Naive thymus-derived CD8-positive, alpha-beta T cell (primary cell): ENCODE measurements at regions not wholly inside any gene's neighbourhood (a gene's known extent, or its start where the extent isn't known, plus 50 kb on each side); places are given as distances from the start of the nearest gene placed in this dataset.

ENCODE experiments used
- ATAC-seq, 2 donors: fragments of 150-1000 bp; cut with Tn5 transposase in 1 of 2; sonication (Bioruptor Pico), chemical (Tn5 transposase) in 1 of 2; 1 replicate in 1 of 2; 2 replicates in 1 of 2; pipeline ENCODE4 v1.10.0; 2021; ENCODE audit warnings: mild to moderate bottlenecking in 2 of 2, moderate library complexity in 2 of 2
- POLR2A ChIA-PET: fragments of 350-600 bp; sonication (Branson Sonifier 250); formaldehyde crosslinking; loops from one replicate; lab custom pipeline; 2021; ENCODE audit warnings: antibody characterized with exemption; lab: Charles Lee
- DNase-seq, 10 donors: peaks; one replicate each; pipeline versions ENCODE4 v3.0.0 to v3.0.0-alpha.2; 2020 to 2022
- H3K27ac Mint-ChIP-seq, 10 donors: one replicate each; pipeline ENCODE4 v1.8.0; 2020 to 2022; ENCODE audit warnings: mild to moderate bottlenecking in 10 of 10, mixed read lengths in 10 of 10, moderate library complexity in 4 of 10, inconsistent platforms in 1 of 10
- H3K27me3 Mint-ChIP-seq, 5 donors: one replicate each; pipeline ENCODE4 v1.8.0; 2021 to 2022; ENCODE audit warnings: mixed read lengths in 5 of 5
- H3K36me3 Mint-ChIP-seq, 3 donors: one replicate each; pipeline ENCODE4 v1.8.0; 2020 to 2022; ENCODE audit warnings: mixed read lengths in 3 of 3, mild to moderate bottlenecking in 2 of 3, inconsistent platforms in 1 of 3
- H3K4me1 Mint-ChIP-seq, 4 donors: one replicate each; pipeline ENCODE4 v1.8.0; 2021 to 2022; ENCODE audit warnings: mixed read lengths in 4 of 4
- H3K4me3 Mint-ChIP-seq, 10 donors: one replicate each; pipeline ENCODE4 v1.8.0; 2020 to 2022; ENCODE audit warnings: mild to moderate bottlenecking in 10 of 10, mixed read lengths in 10 of 10, moderate library complexity in 6 of 10, inconsistent platforms in 1 of 10
- H3K9me3 Mint-ChIP-seq, 9 donors: one replicate each; pipeline ENCODE4 v1.8.0; 2020 to 2022; ENCODE audit warnings: mixed read lengths in 9 of 9, mild to moderate bottlenecking in 3 of 9, inconsistent platforms in 1 of 9, moderate library complexity in 1 of 9

GRCh38 chr4:7121174-7121573 is 53.3 kb upstream of the GRPEL1 start:
- Mint-ChIP-seq H3K27ac (no peak overlapping the region), H3K4me3 (no peak overlapping the region), H3K9me3 (peaks cover 0 to 17% (median 0%) of the 10 kb centered on the region in 9 donors), H3K4me1 (no peaks in the 10 kb centered on the region), H3K36me3 (peaks cover 0 to 4% (median 0%) of the 10 kb centered on the region in 3 donors), H3K27me3 (peaks cover 18 to 55% (median 33%) of the 10 kb centered on the region in 5 donors)
- ATAC-seq (no peak), DNase-seq (no peak)
- POLR2A ChIA-PET, result no interaction called here

GRCh38 chr4:7120341-7120740 is 52.5 kb upstream of the GRPEL1 start:
- Mint-ChIP-seq H3K4me1 (no peaks in the 10 kb centered on the region), H3K4me3 (no peak overlapping the region), H3K27ac (no peak overlapping the region), H3K27me3 (peaks cover 18 to 55% (median 38%) of the 10 kb centered on the region in 5 donors), H3K36me3 (peaks cover 0 to 4% (median 0%) of the 10 kb centered on the region in 3 donors), H3K9me3 (peaks cover 0 to 17% (median 0%) of the 10 kb centered on the region in 9 donors)
- DNase-seq (no peak), ATAC-seq (no peak)
- POLR2A ChIA-PET, result no interaction called here

GRCh38 chr4:7118013-7118832 is 50.4 kb upstream of the GRPEL1 start:
- Mint-ChIP-seq H3K4me1 (no peaks in the 10 kb centered on the region), H3K9me3 (peaks cover 0 to 17% (median 0%) of the 10 kb centered on the region in 9 donors), H3K27ac (no peak overlapping the region), H3K36me3 (peaks cover 0 to 4% (median 0%) of the 10 kb centered on the region in 3 donors), H3K27me3 (peaks cover 18 to 61% (median 41%) of the 10 kb centered on the region in 5 donors), H3K4me3 (no peak overlapping the region)
- DNase-seq (no peak), ATAC-seq (no peak)
- POLR2A ChIA-PET, result no interaction called here
